DMS53 (cell line): ENCODE measurements at regions not wholly inside any gene's neighbourhood (a gene's known extent, or its start where the extent isn't known, plus 50 kb on each side); places are given as distances from the start of the nearest gene placed in this dataset.
"Not testable (repeated sequence)": the region's sequence is repeated elsewhere in the genome, so short reads cannot be mapped to it uniquely, and the experiment has no call there.

Experiments
- DNase-seq: peaks from one replicate; lab custom pipeline; 2025; lab: John Stamatoyannopoulos, UW

DNA sequence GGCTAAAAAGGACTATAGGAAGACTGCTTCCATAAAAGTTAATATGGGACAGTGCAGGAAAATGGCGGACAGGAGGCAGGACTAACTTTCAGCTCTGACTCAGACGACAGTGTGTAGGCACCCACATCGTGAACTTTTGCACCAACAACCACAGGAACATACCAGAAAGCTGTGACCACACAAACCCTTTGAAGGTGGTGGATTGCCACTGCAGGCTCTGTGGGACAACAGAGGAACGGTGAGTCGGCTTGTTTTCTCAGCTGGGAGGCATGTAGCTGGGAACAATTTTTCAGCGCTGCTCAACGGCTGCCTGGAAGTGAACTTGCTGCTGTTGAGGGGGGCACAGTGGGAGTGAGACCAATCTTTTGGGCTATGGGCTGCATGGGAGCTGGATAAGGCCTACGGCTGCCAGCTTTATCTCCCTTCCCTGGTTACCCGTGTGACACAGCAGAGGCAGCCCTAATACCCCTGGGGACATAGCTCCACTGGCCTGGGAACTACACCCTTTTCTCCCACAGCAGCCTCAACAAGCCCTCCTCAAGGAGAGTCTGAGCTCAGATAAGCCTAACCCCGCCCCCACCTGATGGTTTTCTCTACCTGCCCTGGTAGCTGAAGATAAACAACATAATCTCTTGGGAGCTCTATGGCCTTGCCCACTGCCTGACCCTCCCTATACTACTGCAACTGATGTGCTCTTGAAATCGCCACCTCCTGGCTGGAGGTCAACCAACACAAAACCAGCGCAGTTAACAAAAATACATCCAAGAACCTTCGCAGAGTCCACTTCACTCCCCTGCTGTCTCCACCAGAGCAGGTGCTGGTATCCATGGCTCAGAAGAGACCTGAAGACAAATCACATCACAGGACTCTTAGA, 1537.0 kb downstream of the C4orf33 start:
- DNase-seq = no peak

DNA sequence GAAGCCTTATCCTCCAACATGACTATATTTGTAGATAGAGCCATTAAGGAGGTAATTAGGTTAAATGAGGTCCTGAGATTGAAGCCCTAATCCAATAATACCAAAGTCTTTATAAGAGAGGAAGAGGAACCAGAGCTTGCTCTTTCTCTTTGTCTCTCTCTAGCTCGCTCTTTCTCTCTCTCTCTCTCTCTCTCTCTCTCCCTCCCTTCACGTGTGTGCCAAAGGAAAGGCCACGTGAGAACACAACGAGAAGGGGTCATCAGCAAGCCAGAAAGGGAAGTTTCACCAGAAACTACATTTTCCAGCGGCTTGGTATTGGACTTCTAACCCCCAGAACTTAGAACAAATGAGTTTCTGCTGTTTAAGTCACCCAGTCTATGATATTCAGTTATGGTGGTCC, 1540.5 kb downstream of the C4orf33 start:
- DNase-seq = no peak

DNA sequence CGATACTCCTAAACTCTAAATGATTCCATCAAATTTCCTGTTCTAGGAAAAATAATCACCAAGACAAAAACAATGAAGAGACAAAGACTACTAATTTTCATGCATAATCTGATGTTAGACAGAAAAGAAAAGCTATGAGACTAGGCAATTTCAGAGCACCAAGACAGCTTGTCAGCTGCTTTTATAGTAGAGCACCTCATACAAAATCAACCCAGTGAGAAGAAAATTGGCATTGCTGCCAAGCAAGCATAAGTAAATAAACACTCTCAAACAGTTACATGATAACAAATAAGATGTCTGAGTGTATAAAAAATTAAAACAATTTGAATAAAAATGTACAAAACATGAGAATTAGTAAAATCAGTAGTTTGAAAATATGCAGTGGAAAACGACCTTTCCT, 1544.6 kb downstream of the C4orf33 start:
- DNase-seq = peak; percentile 5

DNA sequence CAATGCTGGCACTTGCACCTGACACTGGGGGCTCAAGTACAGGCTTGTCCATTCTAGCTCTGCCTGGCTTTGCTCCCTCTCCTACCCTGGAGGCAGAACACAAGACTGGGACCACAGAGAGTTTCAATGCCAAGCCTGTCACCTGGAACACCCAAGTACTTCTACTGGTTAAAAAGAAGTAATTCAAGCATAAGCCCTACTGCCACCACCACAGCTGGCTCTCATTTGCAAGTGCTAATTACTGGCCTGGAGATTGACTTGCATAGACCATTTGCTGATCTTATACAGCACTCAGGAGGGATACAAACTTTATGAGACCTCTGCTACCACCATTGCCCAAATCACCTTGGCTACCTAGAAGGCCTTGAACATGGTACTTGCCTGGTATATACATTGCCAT, 1550.9 kb downstream of the C4orf33 start:
- DNase-seq = no peak

DNA sequence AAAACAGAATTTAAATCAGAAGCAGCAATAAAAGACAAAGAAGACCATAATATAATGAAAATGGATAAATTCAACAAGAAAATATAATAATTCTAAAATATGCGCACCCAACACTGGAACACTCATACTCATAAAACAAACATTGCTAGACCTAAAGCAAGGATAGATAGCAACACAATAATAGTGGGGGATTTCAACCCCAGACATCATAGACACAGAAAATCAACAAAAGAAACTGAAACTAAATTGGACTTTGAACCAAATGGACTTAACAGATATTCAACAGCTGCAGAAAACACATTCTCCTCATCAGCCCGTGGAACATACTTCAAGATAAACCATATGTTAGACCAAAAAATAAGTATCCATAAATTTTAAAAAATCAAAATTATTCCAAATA, 1552.6 kb downstream of the C4orf33 start:
- peak; percentile 50 for DNase-seq

DNA sequence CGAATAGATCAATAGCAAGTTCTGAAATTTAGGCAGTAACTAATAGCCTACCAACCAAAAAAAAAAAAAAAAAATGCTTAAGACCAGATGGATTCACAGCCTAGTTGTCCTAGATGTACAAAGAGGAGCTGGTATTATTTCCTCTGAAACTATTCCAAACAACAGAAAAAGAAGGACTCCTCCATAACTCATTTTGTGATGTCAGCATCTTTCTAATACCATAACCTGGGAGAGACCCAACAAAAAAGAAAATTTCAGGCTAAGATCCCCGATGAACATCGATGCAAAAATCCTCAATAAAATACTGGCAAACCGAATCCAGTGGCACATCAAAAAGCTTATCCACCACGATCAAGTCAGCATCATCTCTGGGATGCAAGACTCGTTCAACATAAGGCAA, 1557.9 kb downstream of the C4orf33 start:
- DNase-seq = no peak

DNA sequence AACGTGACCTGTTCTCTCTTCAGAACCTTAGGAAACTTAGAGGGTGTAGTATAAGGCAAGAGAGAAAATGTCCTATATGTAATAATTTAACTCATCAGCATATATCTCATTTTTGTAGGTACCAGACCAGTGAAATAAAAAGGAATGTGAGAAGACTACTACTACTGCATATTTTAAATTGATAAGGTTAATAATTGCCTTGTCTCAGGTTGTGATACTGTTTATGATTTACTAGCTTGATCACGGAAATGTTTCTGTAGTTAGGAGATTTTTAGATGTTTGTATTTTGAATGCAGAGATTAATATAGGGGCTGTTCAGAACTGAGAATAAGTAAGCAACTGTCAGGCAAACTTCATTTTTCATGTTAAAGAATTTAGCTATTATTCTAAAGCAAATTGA, 1563.4 kb downstream of the C4orf33 start:
- no peak for DNase-seq

DNA sequence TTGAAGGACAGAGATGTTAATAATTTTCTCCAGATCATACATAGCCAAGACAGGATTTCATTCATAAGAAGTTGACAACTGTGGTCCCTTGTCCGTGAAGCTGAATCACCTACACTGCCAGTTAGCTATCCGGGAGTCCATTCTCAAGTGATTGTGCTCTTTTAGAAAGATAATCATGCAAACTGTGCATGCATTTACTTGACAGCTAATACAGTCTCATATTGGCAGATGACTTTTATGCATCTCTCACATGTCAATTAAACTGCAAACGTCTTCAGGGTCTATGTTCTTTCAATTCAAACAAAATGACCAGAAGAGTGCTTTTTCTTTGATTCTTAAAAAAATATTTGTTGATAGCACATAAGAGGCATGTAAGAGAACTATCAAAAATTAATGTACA, 1572.9 kb downstream of the C4orf33 start:
- DNase-seq = no peak

DNA sequence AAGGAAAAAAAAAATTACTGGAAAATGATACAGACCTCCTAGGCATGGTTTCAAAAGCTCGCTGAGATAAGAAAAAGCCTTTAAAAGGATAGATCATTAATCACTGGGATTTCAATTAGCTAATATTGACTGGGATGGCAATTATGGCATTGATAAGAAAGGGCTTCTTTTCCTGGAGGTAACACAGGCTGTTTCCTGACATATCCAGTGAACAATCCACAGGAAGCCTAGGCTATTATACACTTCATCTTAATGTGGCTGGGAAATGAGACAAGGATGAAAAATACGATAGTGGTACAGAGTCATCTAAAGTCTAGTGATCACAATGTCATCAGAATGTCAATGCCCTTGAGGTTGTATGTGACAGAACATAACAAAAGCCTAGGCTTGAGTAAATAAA, 1579.3 kb downstream of the C4orf33 start:
- peak; percentile 32 for DNase-seq

DNA sequence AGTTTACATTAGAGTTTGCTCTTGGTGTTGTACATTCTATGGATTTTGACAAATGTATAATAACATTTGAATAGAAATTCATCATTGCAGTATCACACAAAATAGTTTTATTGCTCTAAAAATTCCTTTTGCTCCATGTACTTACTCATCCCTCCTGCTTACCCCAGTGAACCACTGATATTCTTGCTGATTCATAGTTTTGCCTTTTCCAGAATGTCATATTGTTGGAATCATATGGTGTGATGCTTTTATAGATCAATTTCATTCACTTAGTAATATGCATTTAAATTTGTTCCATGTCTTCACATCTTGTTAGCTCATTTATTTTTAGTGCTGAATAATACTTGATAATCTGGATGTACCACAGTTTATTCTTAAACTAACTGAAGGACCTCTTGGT, 1593.2 kb downstream of the C4orf33 start:
- DNase-seq = no peak

DNA sequence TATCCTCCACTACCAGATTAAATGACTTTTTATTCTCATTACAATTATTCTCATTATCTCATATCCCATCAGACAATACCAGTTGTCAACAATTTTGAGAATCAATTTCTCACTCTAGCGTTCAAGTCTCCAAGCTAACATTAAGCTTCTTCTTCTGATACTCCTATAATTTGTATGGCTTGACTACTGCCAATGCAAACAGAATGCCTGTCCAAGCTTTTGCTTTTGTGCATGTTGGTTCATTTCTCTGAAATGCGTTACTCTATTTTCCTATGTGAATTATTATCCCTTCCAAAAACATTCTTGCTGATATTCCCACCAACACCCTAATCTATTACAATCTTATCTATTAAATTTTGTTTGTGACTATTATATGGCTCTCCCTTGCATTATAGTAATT, 1602.3 kb downstream of the C4orf33 start:
- DNase-seq = no peak

DNA sequence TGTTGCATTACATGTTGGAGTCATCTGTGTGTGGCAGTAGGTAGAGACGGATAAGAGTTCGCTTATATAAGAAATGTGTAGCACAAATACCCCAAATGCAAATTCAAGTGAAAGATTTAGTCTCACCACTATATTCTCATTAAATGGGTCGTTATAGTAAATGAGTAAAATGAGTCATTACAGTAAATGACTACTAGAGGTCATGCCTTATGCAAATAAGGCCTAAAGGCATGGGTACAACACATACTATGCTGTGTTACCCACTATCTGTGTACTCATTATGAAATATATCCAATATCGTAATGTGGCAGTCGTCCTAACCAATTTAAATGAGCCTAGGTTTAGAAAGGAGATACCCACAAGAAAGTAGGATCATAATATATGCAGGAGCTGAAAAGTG, 1603.1 kb downstream of the C4orf33 start:
- DNase-seq = no peak

DNA sequence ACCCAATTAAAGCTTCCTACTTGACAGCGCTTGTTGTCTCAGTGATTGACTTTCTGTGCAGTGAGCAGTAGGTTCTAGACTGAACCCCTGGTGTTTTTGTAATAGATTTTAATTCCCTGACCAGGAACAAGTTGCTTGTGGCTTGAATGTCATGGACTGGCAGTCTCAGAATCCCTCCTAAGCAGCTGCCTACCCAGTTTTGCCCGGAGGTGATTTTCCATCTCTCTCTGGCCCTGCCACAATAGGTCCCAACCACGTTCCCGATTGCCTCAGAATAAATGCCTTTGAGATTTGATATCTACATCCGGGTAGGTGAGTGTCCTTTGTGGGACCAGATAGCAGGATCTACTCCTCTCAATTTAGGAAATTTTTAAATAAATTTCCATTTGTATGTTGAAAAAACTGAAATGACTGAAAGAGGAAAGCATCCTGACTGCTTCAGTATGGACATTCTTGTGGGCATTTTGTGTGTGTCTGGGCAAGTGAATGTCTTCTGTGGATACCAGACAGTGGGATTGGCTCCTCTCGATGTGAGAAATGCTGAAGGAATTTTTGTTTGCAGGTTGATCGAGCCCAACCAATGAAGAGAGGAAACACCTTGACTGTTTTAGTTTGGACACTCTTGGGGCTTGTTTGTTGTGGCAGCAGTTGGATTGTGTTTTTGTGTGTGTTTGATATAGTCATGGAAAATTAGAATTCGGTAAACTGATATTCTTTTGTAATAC, 1607.4 kb downstream of the C4orf33 start:
- no peak for DNase-seq

DNA sequence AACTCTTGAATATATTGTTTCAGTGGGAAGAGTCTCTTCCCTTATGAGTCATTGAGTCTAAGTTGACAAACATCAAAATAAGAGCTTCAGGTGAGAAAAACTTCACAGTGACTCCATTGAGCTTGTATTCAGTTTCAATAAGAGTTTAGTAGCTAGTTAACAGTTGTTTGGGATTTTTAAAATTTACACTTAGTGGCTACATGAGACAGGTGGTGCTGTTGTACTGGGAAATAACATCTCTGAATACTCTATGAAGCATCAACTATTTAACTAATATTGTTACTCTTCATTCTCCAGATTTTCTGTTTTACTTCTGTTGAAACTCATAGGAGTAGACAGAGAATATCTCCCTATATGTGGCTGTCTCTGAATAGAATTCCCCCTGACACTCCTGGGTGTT, 1609.1 kb downstream of the C4orf33 start:
- DNase-seq = peak; percentile 29

DNA sequence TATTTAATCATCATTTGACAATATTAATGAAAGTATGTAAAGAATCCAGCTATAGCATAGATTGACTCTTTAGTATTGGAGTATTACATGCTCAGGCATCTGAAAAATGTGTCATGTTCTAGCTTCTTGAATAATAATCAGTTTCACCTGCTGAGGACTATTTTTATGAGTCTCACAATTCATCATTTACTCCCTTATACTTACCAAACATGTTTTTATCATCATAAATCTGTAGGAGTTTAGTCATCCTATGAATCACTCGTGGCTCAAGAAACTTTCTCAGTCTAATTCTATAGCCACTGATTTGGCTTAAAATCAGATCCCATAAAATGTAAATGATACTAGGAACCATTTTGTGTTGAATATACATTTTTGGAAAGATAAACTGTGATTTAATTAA, 1616.1 kb downstream of the C4orf33 start:
- DNase-seq = no peak

DNA sequence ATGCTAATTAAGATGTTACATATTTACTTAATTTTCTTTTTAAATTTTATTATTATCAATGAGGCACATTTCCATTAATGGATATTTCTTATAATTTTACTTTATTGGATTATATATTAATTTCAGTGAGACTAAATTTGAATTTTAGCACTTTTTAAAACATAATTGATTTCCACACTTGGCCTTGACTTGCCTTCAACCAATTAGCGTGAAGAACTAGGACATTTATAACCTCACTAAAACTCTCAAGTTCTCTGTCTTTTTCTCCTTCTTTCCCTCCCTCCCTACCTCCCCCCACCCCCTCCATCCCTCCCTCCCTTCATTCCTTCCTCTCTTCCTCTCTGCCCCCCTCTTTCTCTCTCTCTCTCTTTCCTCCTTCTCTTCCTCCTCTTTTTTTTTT, 1618.1 kb downstream of the C4orf33 start:
- no peak for DNase-seq

DNA sequence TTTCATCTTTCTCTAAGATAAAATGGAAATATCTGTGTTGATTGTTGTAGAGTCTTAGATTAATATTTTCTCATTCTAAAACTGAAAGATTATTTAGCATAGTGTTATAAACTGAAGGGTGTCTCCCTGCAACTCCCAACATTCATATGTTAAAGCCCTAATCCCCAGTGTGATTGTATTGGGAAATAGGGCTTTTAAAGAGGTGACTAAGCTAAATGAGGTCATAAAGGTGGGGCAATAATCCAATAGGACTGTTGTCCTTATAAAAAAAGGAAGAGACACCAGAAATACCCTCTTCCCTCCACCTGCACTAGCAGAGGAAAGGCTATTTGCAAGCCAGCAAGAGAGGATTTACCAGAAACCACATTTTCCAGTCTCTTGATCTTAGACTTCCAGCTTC, 1626.4 kb downstream of the C4orf33 start:
- DNase-seq = peak; percentile 52

DNA sequence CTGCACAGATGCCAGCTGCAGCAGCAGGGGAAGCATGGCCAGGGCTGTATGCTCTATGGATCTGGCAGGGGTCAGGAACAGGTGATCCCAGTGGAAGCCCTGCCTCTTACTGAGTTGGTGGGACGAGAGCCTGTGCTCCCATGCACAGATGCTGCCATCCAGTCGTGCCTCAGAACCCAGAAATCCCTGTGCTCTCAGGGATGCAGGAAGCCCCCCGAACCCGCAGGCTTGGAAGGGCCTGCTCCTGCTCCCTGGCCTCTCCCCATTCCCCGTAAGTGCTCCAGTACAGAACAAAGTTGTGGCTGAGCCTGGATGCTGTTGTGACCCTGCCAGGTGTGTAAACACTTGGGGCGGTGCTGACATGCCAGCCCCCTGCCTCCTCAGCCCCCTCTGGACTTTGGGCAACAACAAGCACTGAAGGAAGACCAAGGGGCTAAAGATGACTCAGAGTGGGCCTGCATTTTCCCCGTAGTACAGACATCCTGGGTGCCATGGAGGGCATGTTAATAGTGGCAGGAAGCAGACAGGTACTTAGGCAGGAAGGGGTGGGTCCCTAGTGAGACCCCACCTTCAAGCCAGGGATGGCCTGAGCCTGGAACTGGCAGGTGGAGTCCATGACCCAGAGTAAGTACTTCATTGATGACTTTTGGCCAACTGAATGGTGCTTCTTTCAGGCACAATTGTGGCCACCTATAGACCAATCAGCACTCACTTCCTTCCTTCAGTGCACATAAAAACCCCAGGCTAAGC, 1640.7 kb downstream of the C4orf33 start:
- DNase-seq = no peak

DNA sequence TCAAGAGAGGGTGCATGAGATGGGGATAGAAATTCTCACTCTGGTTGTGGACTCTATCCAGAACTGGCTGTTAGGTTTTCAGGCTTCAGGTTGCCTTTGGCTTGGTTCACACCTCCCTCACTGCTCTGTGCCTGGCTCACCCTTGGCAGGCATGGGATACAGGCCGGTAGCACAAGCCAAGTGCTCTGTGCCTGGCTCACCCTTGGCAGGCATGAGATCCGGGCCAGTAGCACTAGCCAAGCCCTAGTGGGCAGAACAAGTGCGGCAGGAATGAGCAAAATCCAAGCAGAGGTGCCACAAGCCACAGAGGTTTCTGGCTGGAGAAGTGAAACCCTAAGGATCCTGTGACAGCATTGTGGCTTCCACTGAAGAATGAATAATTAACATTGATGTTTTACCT, 1642.3 kb downstream of the C4orf33 start:
- DNase-seq = no peak

DNA sequence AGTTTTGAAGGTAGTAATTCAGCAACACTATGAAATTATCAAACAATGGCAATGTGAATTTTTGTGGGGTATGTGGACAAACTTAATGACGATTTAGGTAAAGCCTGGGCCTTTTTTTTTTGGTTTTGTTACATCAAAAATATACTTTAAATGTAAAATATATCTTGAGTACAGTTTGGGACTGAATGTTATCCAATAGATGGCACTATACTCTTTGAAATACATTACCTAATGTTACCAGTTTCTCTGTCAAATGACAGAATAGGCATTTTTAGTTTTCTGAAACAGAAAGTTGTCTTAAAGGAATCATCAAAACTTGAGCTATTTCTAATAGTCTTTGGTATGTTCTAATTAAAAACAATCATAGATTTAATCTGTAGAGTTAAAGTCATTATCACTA, 1651.9 kb downstream of the C4orf33 start:
- peak; percentile 37 for DNase-seq

DNA sequence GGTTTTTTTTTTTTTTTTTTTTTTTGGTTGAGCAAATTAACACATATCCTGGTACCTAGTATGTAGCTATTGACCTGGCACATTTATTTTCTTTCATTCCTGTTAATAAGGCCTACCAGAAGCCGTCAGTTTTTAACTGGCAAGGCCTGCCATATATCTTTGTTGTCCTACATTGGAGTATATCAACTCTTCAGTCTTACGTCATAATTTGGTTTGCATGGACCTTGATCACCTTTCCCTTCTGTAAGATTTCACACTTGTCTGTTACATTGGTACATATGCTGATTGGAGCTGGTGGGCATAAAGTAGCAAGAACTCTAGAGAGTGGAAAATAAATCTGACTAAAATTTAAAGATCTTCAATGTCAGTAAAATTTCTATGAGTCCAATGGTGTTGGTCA, 1658.0 kb downstream of the C4orf33 start:
- no peak for DNase-seq

DNA sequence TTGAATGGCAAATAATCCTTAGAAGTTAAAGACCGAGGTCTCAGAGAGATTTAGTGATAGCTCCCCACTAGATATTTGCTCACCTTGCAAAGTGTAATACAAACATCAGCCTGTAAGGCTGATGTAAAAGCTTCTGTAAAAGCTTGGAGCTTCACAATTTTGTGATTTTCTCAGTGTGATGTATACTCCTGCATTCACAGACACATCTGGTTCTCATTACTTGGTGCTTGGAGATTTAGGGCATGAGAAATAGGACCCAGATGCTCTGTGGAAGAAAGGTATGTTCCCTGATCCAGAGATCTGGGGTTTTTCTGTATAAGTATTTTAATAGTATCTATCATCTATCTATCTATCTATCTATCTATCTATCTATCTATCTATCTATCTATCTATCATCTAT, 1664.3 kb downstream of the C4orf33 start:
- no peak for DNase-seq

DNA sequence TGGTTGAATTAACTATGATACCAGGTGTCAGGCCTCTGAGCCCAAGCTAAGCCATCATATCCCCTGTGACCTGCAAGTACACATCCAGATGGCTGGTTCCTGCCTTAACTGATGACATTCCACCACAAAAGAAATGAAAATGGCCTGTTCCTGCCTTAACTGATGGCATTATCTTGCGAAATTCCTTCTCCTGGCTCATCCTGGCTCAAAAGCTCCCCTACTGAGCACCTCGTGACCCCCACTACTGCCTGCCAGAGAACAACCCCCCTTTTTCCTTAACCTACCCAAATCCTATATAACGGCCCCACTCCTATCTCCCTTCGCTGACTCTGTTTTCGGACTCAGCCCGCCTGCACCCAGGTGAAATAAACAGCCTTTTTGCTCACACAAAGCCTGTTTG, 1671.4 kb downstream of the C4orf33 start:
- DNase-seq = not testable (repeated sequence)
